ENCODE measurements at regions not wholly inside any gene's neighbourhood (a gene's known extent, or its start where the extent isn't known, plus 50 kb on each side); places are given as distances from the start of the nearest gene placed in this dataset.

- Histone ChIP-seq H3K4me3 (ENCODE audit: low read depth, low read length) (no peak overlapping the region), H3K27ac (ENCODE audit: low read depth, low read length) (no peak overlapping the region), H3K27me3 (ENCODE audit: control insufficient read depth, insufficient read depth, low read length) (no peaks in the 10 kb centered on the region), H3K36me3 (ENCODE audit: control insufficient read depth, insufficient read depth, low read length) (no peaks in the 10 kb centered on the region), H3K9me3 (ENCODE audit: control insufficient read depth, insufficient read depth, low read length) (no peaks in the 10 kb centered on the region), H3K4me1 (ENCODE audit: control insufficient read depth, insufficient read depth, low read length) (peaks cover 3% of the 10 kb centered on the region)
- no CpG with 5 or more reads among the region's 3 CpGs for WGBS (ENCODE audit: insufficient coverage)
- no peak for DNase-seq (ENCODE audit: low read depth in 4 of 6, low spot score in 6 of 6)
Observed at GRCh38 chr4:30844861-30845582, 124.9 kb downstream of the PCDH7 start.

- Histone ChIP-seq H3K36me3 (ENCODE audit: control insufficient read depth, insufficient read depth, low read length) (no peaks in the 10 kb centered on the region), H3K27me3 (ENCODE audit: control insufficient read depth, insufficient read depth, low read length) (no peaks in the 10 kb centered on the region), H3K27ac (ENCODE audit: low read depth, low read length) (no peak overlapping the region), H3K4me3 (ENCODE audit: low read depth, low read length) (no peak overlapping the region), H3K9me3 (ENCODE audit: control insufficient read depth, insufficient read depth, low read length) (no peaks in the 10 kb centered on the region), H3K4me1 (ENCODE audit: control insufficient read depth, insufficient read depth, low read length) (peaks cover 3% of the 10 kb centered on the region)
- WGBS (ENCODE audit: insufficient coverage), result no CpG with 5 or more reads among the region's 1 CpG
- DNase-seq (ENCODE audit: low read depth in 4 of 6, low spot score in 6 of 6), result peak in 2 of 6 donors; percentile 52 to 88
Observed at GRCh38 chr4:30847167-30847566, 127.0 kb downstream of the PCDH7 start.

- H3K36me3 ChIP-seq (ENCODE audit: control insufficient read depth, insufficient read depth, low read length), result no peaks in the 10 kb centered on the region
- WGBS (ENCODE audit: insufficient coverage), result no CpG with 5 or more reads among the region's 1 CpG
- no peaks in the 10 kb centered on the region for H3K27me3 ChIP-seq (ENCODE audit: control insufficient read depth, insufficient read depth, low read length)
Observed at GRCh38 chr4:30847958-30848357, 127.8 kb downstream of the PCDH7 start.

GRCh38 chr4:30854531-30854930, 134.4 kb downstream of the PCDH7 start:
- H3K27ac ChIP-seq (ENCODE audit: low read depth, low read length), result no peak overlapping the region
- no peaks in the 10 kb centered on the region for H3K4me1 ChIP-seq (ENCODE audit: control insufficient read depth, insufficient read depth, low read length)
- 100% methylated on average over 1 of the region's 3 CpGs for WGBS (ENCODE audit: insufficient coverage)

More at GRCh38 chr4:30847958-30848357, 127.8 kb downstream of the PCDH7 start:
- Histone ChIP-seq H3K27ac (ENCODE audit: low read depth, low read length) (no peak overlapping the region), H3K4me1 (ENCODE audit: control insufficient read depth, insufficient read depth, low read length) (peaks cover 3% of the 10 kb centered on the region), H3K9me3 (ENCODE audit: control insufficient read depth, insufficient read depth, low read length) (no peaks in the 10 kb centered on the region), H3K4me3 (ENCODE audit: low read depth, low read length) (no peak overlapping the region)
- DNase-seq (ENCODE audit: low read depth in 4 of 6, low spot score in 6 of 6), result no peak

GRCh38 chr4:30855232-30855631, 135.1 kb downstream of the PCDH7 start:
- H3K27me3 ChIP-seq (ENCODE audit: control insufficient read depth, insufficient read depth, low read length), result no peaks in the 10 kb centered on the region
- H3K27ac ChIP-seq (ENCODE audit: low read depth, low read length), result no peak overlapping the region
- WGBS (ENCODE audit: insufficient coverage), result no CpG with 5 or more reads among the region's 3 CpGs
- H3K4me3 ChIP-seq (ENCODE audit: low read depth, low read length), result no peak overlapping the region
- no peak for DNase-seq (ENCODE audit: low read depth in 4 of 6, low spot score in 6 of 6)
- H3K9me3 ChIP-seq (ENCODE audit: control insufficient read depth, insufficient read depth, low read length), result no peaks in the 10 kb centered on the region
- H3K36me3 ChIP-seq (ENCODE audit: control insufficient read depth, insufficient read depth, low read length), result no peaks in the 10 kb centered on the region
- H3K4me1 ChIP-seq (ENCODE audit: control insufficient read depth, insufficient read depth, low read length), result no peaks in the 10 kb centered on the region

More at GRCh38 chr4:30854531-30854930, 134.4 kb downstream of the PCDH7 start:
- Histone ChIP-seq H3K9me3 (ENCODE audit: control insufficient read depth, insufficient read depth, low read length) (no peaks in the 10 kb centered on the region), H3K36me3 (ENCODE audit: control insufficient read depth, insufficient read depth, low read length) (no peaks in the 10 kb centered on the region), H3K4me3 (ENCODE audit: low read depth, low read length) (no peak overlapping the region), H3K27me3 (ENCODE audit: control insufficient read depth, insufficient read depth, low read length) (no peaks in the 10 kb centered on the region)
- DNase-seq (ENCODE audit: low read depth in 4 of 6, low spot score in 6 of 6), result no peak

- H3K4me3 ChIP-seq (ENCODE audit: low read depth, low read length), result no peak overlapping the region
- no CpG with 5 or more reads among the region's 6 CpGs for WGBS (ENCODE audit: insufficient coverage)
- H3K36me3 ChIP-seq (ENCODE audit: control insufficient read depth, insufficient read depth, low read length), result no peaks in the 10 kb centered on the region
- no peak overlapping the region for H3K27ac ChIP-seq (ENCODE audit: low read depth, low read length)
- no peak for DNase-seq (ENCODE audit: low read depth in 4 of 6, low spot score in 6 of 6)
- H3K4me1 ChIP-seq (ENCODE audit: control insufficient read depth, insufficient read depth, low read length), result no peaks in the 10 kb centered on the region
- no peaks in the 10 kb centered on the region for H3K9me3 ChIP-seq (ENCODE audit: control insufficient read depth, insufficient read depth, low read length)
- H3K27me3 ChIP-seq (ENCODE audit: control insufficient read depth, insufficient read depth, low read length), result no peaks in the 10 kb centered on the region
Observed at GRCh38 chr4:30856795-30857564, 136.8 kb downstream of the PCDH7 start.

- Histone ChIP-seq H3K4me1 (ENCODE audit: control insufficient read depth, insufficient read depth, low read length) (no peaks in the 10 kb centered on the region), H3K4me3 (ENCODE audit: low read depth, low read length) (no peak overlapping the region), H3K36me3 (ENCODE audit: control insufficient read depth, insufficient read depth, low read length) (no peaks in the 10 kb centered on the region), H3K9me3 (ENCODE audit: control insufficient read depth, insufficient read depth, low read length) (no peaks in the 10 kb centered on the region), H3K27ac (ENCODE audit: low read depth, low read length) (no peak overlapping the region), H3K27me3 (ENCODE audit: control insufficient read depth, insufficient read depth, low read length) (no peaks in the 10 kb centered on the region)
- no CpG with 5 or more reads among the region's 3 CpGs for WGBS (ENCODE audit: insufficient coverage)
- no peak for DNase-seq (ENCODE audit: low read depth in 4 of 6, low spot score in 6 of 6)
Observed at GRCh38 chr4:30860978-30861377, 140.8 kb downstream of the PCDH7 start.

- DNase-seq (ENCODE audit: low read depth in 4 of 6, low spot score in 6 of 6), result peak in 1 of 6 donors; percentile 10
Observed at GRCh38 chr4:30862196-30862595, 142.0 kb downstream of the PCDH7 start.

GRCh38 chr4:30863021-30863420, 142.9 kb downstream of the PCDH7 start:
- Histone ChIP-seq H3K4me3 (ENCODE audit: low read depth, low read length) (no peak overlapping the region), H3K27ac (ENCODE audit: low read depth, low read length) (no peak overlapping the region)

More at GRCh38 chr4:30862196-30862595, 142.0 kb downstream of the PCDH7 start:
- WGBS (ENCODE audit: insufficient coverage), result no CpG with 5 or more reads among the region's 1 CpG
- no peaks in the 10 kb centered on the region for H3K36me3 ChIP-seq (ENCODE audit: control insufficient read depth, insufficient read depth, low read length)
- H3K27me3 ChIP-seq (ENCODE audit: control insufficient read depth, insufficient read depth, low read length), result no peaks in the 10 kb centered on the region
- H3K4me1 ChIP-seq (ENCODE audit: control insufficient read depth, insufficient read depth, low read length), result no peaks in the 10 kb centered on the region
- H3K9me3 ChIP-seq (ENCODE audit: control insufficient read depth, insufficient read depth, low read length), result no peaks in the 10 kb centered on the region
- no peak overlapping the region for H3K4me3 ChIP-seq (ENCODE audit: low read depth, low read length)
- no peak overlapping the region for H3K27ac ChIP-seq (ENCODE audit: low read depth, low read length)

GRCh38 chr4:30865691-30866090, 145.5 kb downstream of the PCDH7 start:
- no peaks in the 10 kb centered on the region for H3K27me3 ChIP-seq (ENCODE audit: control insufficient read depth, insufficient read depth, low read length)
- H3K9me3 ChIP-seq (ENCODE audit: control insufficient read depth, insufficient read depth, low read length), result no peaks in the 10 kb centered on the region
- DNase-seq (ENCODE audit: low read depth in 4 of 6, low spot score in 6 of 6), result no peak
- H3K27ac ChIP-seq (ENCODE audit: low read depth, low read length), result no peak overlapping the region
- no peaks in the 10 kb centered on the region for H3K36me3 ChIP-seq (ENCODE audit: control insufficient read depth, insufficient read depth, low read length)
- H3K4me3 ChIP-seq (ENCODE audit: low read depth, low read length), result no peak overlapping the region
- no peaks in the 10 kb centered on the region for H3K4me1 ChIP-seq (ENCODE audit: control insufficient read depth, insufficient read depth, low read length)
- 63% methylated on average over 1 of the region's 3 CpGs for WGBS (ENCODE audit: insufficient coverage)

More at GRCh38 chr4:30863021-30863420, 142.9 kb downstream of the PCDH7 start:
- no CpG with 5 or more reads among the region's 2 CpGs for WGBS (ENCODE audit: insufficient coverage)
- Histone ChIP-seq H3K27me3 (ENCODE audit: control insufficient read depth, insufficient read depth, low read length) (no peaks in the 10 kb centered on the region), H3K9me3 (ENCODE audit: control insufficient read depth, insufficient read depth, low read length) (no peaks in the 10 kb centered on the region), H3K36me3 (ENCODE audit: control insufficient read depth, insufficient read depth, low read length) (no peaks in the 10 kb centered on the region), H3K4me1 (ENCODE audit: control insufficient read depth, insufficient read depth, low read length) (no peaks in the 10 kb centered on the region)
- DNase-seq (ENCODE audit: low read depth in 4 of 6, low spot score in 6 of 6), result peak in 1 of 6 donors; percentile 32
